ENCODE measurements at regions not wholly inside any gene's neighbourhood (a gene's known extent, or its start where the extent isn't known, plus 50 kb on each side); places are given as distances from the start of the nearest gene placed in this dataset.

- no peak for TF ChIP-seq CTCF (IDR thresholded peaks at IDR 0.05)
- no peak for TF ChIP-seq POLR2A (IDR thresholded peaks at IDR 0.05)
These were observed 49.8 kb upstream of the TESK1 start for GRCh38 chr9:35555246-35555701.

Measured in thyroid gland (tissue), 4 donors.